PC-3 (cell line): ENCODE measurements at regions not wholly inside any gene's neighbourhood (a gene's known extent, or its start where the extent isn't known, plus 50 kb on each side); places are given as distances from the start of the nearest gene placed in this dataset.

Experiments
- ATAC-seq: fragments of 200-7000 bp; cut with Tn5 transposase; 2 replicates; pipeline ENCODE4 v1.9.1; 2020; ENCODE audit warnings: mild to moderate bottlenecking, moderate library complexity
- BruUV-seq: library from RNA; stranded (reverse); fragments of 400-500 nt; replicated peaks from 2 replicates; lab custom pipeline; 2021; lab: Mats Ljungman, UMichigan
- CTCF ChIA-PET: fragments of 300-600 bp; sonication (Branson Sonifier 250); formaldehyde crosslinking; loops from one replicate; lab custom pipeline; 2022; ENCODE audit warnings: antibody characterized with exemption; lab: Charles Lee
- POLR2A ChIA-PET: fragments of 300-600 bp; sonication (Branson Sonifier 250); formaldehyde crosslinking; loops from one replicate; lab custom pipeline; 2022; ENCODE audit warnings: antibody characterized with exemption; ENCODE audit not compliant: unreplicated experiment; lab: Charles Lee
- DNase-seq: peaks from one replicate; pipeline ENCODE4 v3.0.0-alpha.2; 2015
- H2AFZ ChIP-seq: fragments of 300-600 bp; sonication (generic); 2 replicates; pipeline ENCODE4 v1.6.0; 2016; ENCODE audit warnings: antibody characterized with exemption, low read length
- H3F3A ChIP-seq: fragments of 300-600 bp; sonication (generic); one replicate; pipeline ENCODE4 v1.6.0; 2017; ENCODE audit warnings: antibody characterized with exemption, low read length, control low read depth, mild to moderate bottlenecking; ENCODE audit not compliant: unreplicated experiment
- H3K27ac ChIP-seq: fragments of 300-600 bp; sonication (generic); 2 replicates; pipeline ENCODE4 v1.5.1; 2016; ENCODE audit warnings: mild to moderate bottlenecking, low read length
- H3K27me3 ChIP-seq: fragments of 300-600 bp; sonication (generic); 2 replicates; pipeline ENCODE4 v1.6.1; 2016; ENCODE audit warnings: low read length, mixed read lengths
- H3K36me3 ChIP-seq: fragments of 300-600 bp; sonication (generic); 2 replicates; pipeline ENCODE4 v1.6.1; 2016; ENCODE audit warnings: low read depth, mixed run types, low read length, mixed read lengths
- H3K4me1 ChIP-seq: fragments of 300-600 bp; sonication (generic); 2 replicates; pipeline ENCODE4 v1.5.1; 2016; ENCODE audit warnings: low read length; ENCODE audit not compliant: insufficient read depth
- H3K4me2 ChIP-seq: fragments of 300-600 bp; sonication (generic); 2 replicates; pipeline ENCODE4 v1.6.0; 2016; ENCODE audit warnings: low read length
- H3K4me3 ChIP-seq: fragments of 300-600 bp; sonication (generic); 2 replicates; pipeline ENCODE4 v1.5.1; 2016; ENCODE audit warnings: mild to moderate bottlenecking, low read length, mixed read lengths
- H3K79me2 ChIP-seq: fragments of 300-600 bp; sonication (generic); 2 replicates; pipeline ENCODE4 v1.6.1; 2017; ENCODE audit warnings: low read length, mixed read lengths
- H3K9ac ChIP-seq: fragments of 300-600 bp; sonication (generic); 2 replicates; pipeline ENCODE4 v1.6.0; 2016; ENCODE audit warnings: mild to moderate bottlenecking, low read length
- H3K9me2 ChIP-seq: fragments of 300-600 bp; sonication (generic); replicated peaks from 2 replicates; pipeline ENCODE4 v1.6.1; 2016; ENCODE audit warnings: mixed run types, low read length, mixed read lengths
- H3K9me3 ChIP-seq: fragments of 300-600 bp; sonication (generic); 2 replicates; pipeline ENCODE4 v1.6.1; 2016; ENCODE audit warnings: low read length, mixed read lengths
- H4K20me1 ChIP-seq: fragments of 300-600 bp; sonication (generic); 2 replicates; pipeline ENCODE4 v1.6.1; 2016; ENCODE audit warnings: low read length, mixed read lengths
- CTCF ChIP-seq: fragments of 300-600 bp; sonication (generic); conservative IDR thresholded peaks from 2 replicates; pipeline ENCODE4 v1.5.1; 2017; ENCODE audit warnings: antibody characterized with exemption, low read depth, mild to moderate bottlenecking, low read length
- EZH2 ChIP-seq: fragments of 300-600 bp; sonication (generic); IDR thresholded peaks from one replicate; pipeline ENCODE4 v1.6.1; 2017; ENCODE audit warnings: antibody characterized with exemption, mild to moderate bottlenecking, low read length; ENCODE audit not compliant: unreplicated experiment
- EZH2phosphoT487 ChIP-seq: fragments of 300-600 bp; sonication (generic); IDR thresholded peaks from 2 replicates; pipeline ENCODE4 v1.6.1; 2018; ENCODE audit warnings: mild to moderate bottlenecking, antibody characterized with exemption, low read length, borderline replicate concordance
- intact Hi-C: fragments of 100-400 bp; cut with micrococcal nuclease; formaldehyde crosslinking; loops from 2 replicates; pipeline ENCODE4 v1.9.0; 2023

DNA sequence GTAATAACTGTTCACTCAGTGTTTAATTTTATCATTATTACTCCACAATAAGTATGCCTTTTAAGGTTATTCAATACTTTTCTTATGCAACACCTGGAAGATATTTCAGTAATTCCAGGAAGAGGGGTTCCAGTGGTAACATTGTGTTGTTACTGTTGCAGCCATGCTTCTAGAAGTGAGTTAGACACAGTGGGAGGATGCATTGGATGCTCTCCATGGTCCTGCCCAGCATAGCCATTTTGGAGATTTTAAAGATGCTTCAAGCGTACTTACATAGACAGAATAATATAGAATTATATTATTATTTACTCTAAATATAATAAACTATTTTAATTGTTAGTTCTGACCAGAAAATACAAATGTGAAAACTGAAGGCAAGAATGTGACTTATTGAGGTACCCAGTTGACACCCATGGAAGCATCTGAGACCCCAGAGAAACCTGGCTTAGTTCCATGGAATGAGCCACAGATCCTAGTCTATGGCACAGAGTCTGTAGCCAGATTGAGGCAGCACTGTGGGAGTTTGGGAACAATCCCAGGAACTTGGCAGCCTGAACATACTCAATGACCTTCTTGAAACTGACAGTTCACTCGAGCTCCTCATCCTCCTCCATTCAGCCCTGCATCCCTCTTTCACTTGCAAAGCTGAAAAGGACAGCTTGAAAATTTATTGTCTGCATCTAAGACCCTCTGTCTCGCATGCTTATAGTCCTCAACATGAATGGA, 190.1 kb upstream of the HS3ST4 start:
- Histone ChIP-seq H3K4me1 (no peaks in the 10 kb centered on the region), H3K36me3 (no peaks in the 10 kb centered on the region), H3K9ac (no peak overlapping the region), H3K79me2 (no peaks in the 10 kb centered on the region), H3K9me2 (no peaks in the 10 kb centered on the region), H3K27ac (no peak overlapping the region), H2AFZ (no peak overlapping the region), H3K4me2 (no peak overlapping the region), H3K27me3 (no peaks in the 10 kb centered on the region), H4K20me1 (no peaks in the 10 kb centered on the region), H3K4me3 (no peak overlapping the region), H3K9me3 (no peaks in the 10 kb centered on the region), H3F3A (no peaks in the 10 kb centered on the region)
- intact Hi-C loops = no loop called here
- ChIA-PET CTCF (no interaction called here), POLR2A (no interaction called here)
- ATAC-seq (no peak), DNase-seq (no peak)
- no TSS peak for BruUV-seq
- no peak for TF ChIP-seq EZH2
- no peak for TF ChIP-seq CTCF
- no peak for TF ChIP-seq EZH2phosphoT487

DNA sequence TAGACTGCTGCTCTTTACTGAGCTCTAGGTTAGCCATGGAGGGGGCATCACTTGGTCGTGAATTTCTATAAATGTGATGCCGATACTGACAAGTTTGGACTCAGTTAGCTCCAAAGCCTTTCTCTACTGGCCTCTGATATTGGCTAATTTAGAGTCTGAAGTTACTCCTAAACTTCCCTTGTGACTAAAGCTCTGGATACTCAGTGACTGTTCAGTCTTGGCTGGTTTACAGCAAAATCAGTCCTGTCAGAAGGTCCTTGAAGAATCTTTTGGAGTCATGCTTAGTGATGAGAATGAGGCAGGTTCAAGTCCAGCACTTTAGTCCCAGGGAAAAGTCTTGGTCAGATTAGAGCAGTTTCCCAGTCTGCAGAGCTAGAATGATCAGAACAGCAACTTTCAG, 197.5 kb upstream of the HS3ST4 start:
- Histone ChIP-seq H3K36me3 (no peaks in the 10 kb centered on the region), H2AFZ (no peak overlapping the region), H3F3A (no peaks in the 10 kb centered on the region), H4K20me1 (no peaks in the 10 kb centered on the region), H3K9me2 (no peaks in the 10 kb centered on the region), H3K4me3 (no peak overlapping the region), H3K79me2 (no peaks in the 10 kb centered on the region), H3K4me1 (no peaks in the 10 kb centered on the region), H3K9ac (no peak overlapping the region), H3K9me3 (no peaks in the 10 kb centered on the region), H3K4me2 (no peak overlapping the region), H3K27me3 (no peaks in the 10 kb centered on the region), H3K27ac (no peak overlapping the region)
- CTCF ChIA-PET = no interaction called here
- BruUV-seq = no TSS peak
- ATAC-seq (no peak), DNase-seq (no peak)
- intact Hi-C loops = no loop called here
- POLR2A ChIA-PET = no interaction called here
- no peak for TF ChIP-seq CTCF
- no peak for TF ChIP-seq EZH2phosphoT487
- no peak for TF ChIP-seq EZH2

GRCh38 chr16:25493136-25493811, 198.5 kb upstream of the HS3ST4 start:
- BruUV-seq = no TSS peak
- no peaks in the 10 kb centered on the region for H3K27me3 ChIP-seq
- H3F3A ChIP-seq = no peaks in the 10 kb centered on the region
- H4K20me1 ChIP-seq = no peaks in the 10 kb centered on the region
- no peak overlapping the region for H3K9ac ChIP-seq
- no peak overlapping the region for H3K4me2 ChIP-seq
- CTCF ChIA-PET = no interaction called here
- no peaks in the 10 kb centered on the region for H3K9me3 ChIP-seq
- no peak overlapping the region for H3K4me3 ChIP-seq
- POLR2A ChIA-PET = no interaction called here
- no peaks in the 10 kb centered on the region for H3K79me2 ChIP-seq
- no peak for DNase-seq
- H3K9me2 ChIP-seq = no peaks in the 10 kb centered on the region
- no peak overlapping the region for H2AFZ ChIP-seq
- H3K4me1 ChIP-seq = no peaks in the 10 kb centered on the region
- no peaks in the 10 kb centered on the region for H3K36me3 ChIP-seq
- no peak for ATAC-seq
- no peak overlapping the region for H3K27ac ChIP-seq
- TF ChIP-seq EZH2phosphoT487 (no peak), CTCF (no peak), EZH2 (no peak)
- intact Hi-C loops = no loop called here
